ENCODE measurements at regions not wholly inside any gene's neighbourhood (a gene's known extent, or its start where the extent isn't known, plus 50 kb on each side); places are given as distances from the start of the nearest gene placed in this dataset.
"Not testable (repeated sequence)": the region's sequence is repeated elsewhere in the genome, so short reads cannot be mapped to it uniquely, and the experiment has no call there.

DNA sequence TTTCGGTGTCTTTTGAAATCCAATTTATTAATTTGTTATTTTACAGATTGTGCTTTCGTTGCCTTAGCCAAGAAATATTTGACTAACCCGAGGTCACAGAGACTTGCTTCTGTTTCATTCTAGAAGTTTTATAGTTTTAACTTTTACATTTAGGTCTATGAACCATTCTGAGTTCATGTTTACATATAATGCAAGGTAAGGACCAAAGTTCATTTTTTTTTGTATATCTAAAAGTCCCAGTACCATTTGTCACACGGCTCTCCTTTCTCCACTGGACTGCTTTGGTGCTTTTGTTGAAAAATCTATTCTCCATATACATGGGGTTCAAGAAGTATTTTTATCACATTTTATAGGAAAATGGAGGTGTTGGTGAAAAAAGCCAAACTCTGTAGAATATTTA is 411.4 kb upstream of the SPATA31A3 start:
- not testable (repeated sequence) for TF ChIP-seq POLR2A (IDR thresholded peaks at IDR 0.05)
- TF ChIP-seq, protein P1, sequence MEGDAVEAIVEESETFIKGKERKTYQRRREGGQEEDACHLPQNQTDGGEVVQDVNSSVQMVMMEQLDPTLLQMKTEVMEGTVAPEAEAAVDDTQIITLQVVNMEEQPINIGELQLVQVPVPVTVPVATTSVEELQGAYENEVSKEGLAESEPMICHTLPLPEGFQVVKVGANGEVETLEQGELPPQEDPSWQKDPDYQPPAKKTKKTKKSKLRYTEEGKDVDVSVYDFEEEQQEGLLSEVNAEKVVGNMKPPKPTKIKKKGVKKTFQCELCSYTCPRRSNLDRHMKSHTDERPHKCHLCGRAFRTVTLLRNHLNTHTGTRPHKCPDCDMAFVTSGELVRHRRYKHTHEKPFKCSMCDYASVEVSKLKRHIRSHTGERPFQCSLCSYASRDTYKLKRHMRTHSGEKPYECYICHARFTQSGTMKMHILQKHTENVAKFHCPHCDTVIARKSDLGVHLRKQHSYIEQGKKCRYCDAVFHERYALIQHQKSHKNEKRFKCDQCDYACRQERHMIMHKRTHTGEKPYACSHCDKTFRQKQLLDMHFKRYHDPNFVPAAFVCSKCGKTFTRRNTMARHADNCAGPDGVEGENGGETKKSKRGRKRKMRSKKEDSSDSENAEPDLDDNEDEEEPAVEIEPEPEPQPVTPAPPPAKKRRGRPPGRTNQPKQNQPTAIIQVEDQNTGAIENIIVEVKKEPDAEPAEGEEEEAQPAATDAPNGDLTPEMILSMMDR (IDR thresholded peaks at IDR 0.05), result not testable (repeated sequence)

Measured in uterus (tissue), 2 donors.